Stimulated activated CD8-positive, alpha-beta memory T cell treated with anti-CD3 and anti-CD28 coated beads, Interleukin-7, amount 100 ng/mL, for 24 hours (primary cell): ENCODE measurements at regions not wholly inside any gene's neighbourhood (a gene's known extent, or its start where the extent isn't known, plus 50 kb on each side); places are given as distances from the start of the nearest gene placed in this dataset.

ENCODE experiments used
- DNase-seq: peaks from one replicate; pipeline ENCODE4 v3.0.0-alpha.2; 2020; ENCODE audit warnings: low read depth

DNA sequence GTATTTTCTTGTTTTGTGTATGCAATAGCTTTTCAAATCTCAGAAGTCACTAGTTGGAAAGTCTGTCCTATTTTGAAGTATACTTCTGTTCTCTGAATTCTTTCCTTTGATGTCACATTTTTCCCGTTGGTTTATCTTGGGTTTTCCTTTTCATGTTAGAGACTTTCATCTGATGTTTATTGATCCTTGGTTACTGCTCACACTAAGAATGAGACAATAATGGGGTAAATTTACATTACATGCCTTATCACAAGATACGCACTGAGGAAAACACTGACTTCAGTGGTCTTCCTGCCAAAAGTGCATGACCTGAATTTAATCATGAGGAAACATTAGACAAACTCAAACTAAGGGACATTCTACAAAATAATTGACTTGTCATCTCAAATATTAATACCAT, 63.5 kb upstream of the C1GALT1 start:
- DNase-seq = no peak

- no peak for DNase-seq
These were observed 62.6 kb upstream of the C1GALT1 start for GRCh38 chr7:7119729-7120128.

- DNase-seq = no peak
These were observed 60.3 kb upstream of the C1GALT1 start for GRCh38 chr7:7122033-7122478.

DNA sequence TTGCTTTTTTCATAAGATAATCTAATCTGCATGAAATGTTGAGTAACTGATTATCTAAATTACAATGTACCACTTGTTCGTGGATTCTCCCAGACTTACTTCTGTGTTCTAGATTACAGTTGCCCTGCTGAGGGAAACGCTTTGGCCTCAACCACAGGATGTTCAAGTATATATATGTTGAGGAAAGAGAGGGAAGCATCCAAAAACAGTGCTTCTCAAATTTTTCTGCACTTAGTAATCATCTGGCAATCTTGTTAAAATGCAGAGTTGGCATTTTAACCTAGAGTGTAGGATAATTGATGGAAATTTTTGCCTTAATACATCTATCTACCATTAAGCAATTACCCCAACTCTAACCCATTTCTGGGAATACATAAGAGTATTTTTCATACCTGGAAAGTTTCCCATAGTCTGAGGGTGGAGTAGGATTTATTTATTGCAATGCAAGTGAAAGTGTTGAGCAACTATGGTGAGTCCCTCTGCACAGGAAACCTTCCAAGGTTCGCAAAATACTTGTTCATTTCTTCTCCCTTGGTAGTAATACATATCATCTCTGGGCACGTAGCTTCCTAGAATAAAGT, 59.6 kb upstream of the C1GALT1 start:
- no peak for DNase-seq

DNA sequence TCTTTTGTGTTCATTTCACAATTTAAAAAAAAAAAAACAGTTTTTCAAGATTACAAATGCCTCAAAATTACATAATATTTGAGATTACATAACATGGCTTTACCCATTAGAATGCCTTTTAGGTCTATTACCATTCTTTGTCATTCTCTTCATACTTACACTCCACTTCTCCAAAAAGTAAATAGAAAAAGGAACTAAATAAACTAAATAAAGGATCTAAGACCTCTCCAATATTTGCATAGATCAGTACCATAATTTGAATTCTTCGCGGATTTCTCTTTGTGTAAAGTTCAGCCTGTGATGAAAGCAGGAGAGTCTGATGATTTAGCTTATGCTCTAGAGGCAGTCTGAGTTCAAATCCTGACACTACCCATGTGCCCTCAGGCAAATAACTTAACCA, 56.4 kb upstream of the C1GALT1 start:
- DNase-seq = no peak

DNA sequence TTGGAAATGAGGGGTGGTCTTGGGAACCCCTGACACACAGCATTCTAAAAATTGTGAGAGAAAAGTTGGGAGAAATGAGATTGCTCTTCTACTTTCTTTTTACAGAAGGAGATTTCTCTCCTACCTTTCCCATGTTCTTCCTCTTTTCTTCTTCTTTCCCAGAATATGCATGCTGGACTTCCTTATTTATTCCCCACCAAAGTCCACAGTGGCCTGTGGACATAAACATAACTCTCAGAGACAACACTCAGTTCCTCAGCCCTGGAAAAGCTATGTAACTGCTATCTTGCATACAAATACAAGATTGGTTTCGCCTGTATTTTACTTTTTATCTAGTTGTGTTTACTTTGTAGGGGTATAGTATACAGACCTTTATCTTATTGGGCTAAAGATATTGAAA, 54.6 kb upstream of the C1GALT1 start:
- DNase-seq = no peak

DNA sequence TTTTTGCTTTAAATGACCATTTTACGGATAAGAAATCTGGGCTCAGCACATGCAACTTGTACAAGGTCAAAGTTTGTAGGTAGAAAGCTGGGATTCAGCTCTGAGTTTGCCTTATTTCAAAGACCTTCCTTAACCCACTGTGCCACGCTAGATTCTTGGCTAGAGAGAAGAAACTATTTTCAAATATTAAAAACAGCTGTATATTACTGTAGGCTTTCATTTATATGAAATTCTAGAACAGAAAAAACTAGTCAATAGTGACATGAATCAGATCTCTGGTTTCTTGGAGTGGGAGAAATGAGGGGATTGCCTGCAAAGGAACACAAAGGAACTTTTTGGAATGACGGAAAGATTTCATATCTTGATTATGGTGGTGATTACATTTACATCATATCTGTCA, 53.0 kb upstream of the C1GALT1 start:
- DNase-seq = no peak

DNA sequence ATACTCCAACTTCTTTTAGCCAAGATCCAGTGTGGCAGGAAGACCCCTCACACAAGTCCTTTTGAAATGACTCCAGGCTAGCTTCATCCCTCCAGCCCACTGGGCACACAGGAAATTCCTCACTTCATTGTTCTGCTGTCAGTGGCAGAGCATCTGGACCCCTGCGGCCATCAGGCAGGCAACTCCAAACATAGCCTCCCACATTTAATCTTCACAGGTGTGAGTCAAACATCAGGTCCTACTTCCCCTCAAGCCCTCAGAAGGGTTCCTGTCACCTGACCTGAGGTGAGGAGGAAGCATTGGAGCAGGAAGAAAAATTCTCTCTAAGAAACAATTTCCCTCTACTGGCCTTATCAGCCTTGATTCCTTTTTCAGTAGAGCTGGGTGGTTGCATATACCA, 51.1 kb upstream of the C1GALT1 start:
- no peak for DNase-seq
